Right renal pelvis (tissue), 4 donors: ENCODE measurements at regions not wholly inside any gene's neighbourhood (a gene's known extent, or its start where the extent isn't known, plus 50 kb on each side); places are given as distances from the start of the nearest gene placed in this dataset.
A peak's percentile ranks its signal among the peaks of the same experiment; 100 is the strongest.

ENCODE experiments used
- DNase-seq, 4 donors: peaks; one replicate each; pipeline ENCODE4 v3.0.0-alpha.2; 2013; ENCODE audit warnings: low read depth in 4 of 4, low spot score in 3 of 4, missing footprints in 1 of 4

DNA sequence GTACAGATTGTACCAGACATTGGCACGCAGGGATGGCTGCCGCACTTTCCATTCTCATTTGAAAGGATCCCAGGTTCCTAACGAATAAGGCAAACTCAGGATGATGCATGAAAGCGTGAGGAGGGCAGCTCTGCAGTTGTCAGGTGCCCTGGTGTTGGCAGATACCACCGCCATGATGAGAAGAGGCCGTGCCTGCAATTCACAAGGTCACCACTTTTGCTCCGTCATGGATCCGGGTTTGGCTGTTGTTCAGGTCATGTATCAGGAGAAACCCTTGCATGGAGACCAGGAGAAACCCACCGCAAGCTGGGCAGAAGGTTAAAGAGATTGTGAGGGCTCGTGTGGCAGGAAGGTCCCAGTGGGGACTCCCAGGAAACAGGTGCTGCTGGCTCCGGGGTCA lies 233.2 kb downstream of the KLF6 start:
- no peak for DNase-seq

DNA sequence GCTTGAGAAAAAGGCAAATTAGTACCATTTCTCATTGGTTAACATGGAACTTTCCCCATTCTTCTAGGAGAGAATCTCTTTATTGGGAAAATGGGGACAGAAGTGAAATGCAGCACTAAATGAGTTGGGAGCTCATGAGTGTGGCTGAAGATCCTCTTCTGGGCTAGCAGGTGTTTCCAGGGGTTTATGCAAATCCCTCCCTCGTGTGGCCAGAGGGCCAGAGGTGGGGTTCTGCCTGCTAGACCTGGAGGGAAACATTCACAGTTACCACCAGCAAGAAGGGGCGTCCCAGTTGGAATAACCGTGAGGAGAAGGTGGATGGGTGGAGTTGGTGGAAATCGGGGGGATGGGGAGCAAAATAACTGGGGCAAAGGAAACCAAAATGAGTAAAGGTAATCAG lies 235.9 kb downstream of the KLF6 start:
- DNase-seq: no peak

DNA sequence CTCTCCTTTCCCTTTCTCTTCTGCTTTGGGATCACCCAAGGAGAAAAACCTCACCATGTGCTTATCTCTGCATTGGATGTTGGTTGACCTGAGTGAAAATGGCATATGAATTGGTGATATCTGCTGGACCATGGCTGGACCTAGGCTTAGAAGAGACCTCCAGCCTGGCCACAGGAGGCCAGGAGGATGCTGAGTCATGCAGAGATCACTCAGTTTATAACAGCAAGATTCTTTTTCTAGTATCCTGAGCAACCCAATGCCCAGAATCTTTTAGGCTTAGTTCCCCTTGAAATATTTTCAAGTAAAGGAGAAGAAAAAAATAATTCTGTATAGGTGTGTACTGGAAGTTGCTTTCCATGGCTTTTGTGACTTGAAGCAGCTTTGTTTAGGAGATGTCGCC lies 236.3 kb downstream of the KLF6 start:
- no peak for DNase-seq

DNA sequence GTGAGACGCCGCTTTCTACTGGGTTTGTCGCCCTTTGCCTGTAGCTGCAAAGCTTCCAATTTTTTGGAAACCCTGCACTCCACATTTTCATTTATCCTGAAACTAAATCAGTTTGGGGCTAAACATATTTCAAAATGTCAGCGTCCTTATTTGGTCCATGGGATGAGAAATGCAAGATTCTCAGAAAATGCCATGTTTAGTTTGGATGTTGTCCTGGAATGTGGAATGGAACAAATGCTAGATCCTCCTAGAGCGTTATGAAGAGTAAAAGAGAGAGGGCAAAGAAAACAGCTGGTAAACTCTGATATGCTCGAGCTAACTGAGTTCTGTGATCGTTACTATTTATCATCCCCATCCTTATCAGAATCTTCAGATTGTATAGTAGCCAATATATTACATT lies 236.9 kb downstream of the KLF6 start:
- no peak for DNase-seq

DNA sequence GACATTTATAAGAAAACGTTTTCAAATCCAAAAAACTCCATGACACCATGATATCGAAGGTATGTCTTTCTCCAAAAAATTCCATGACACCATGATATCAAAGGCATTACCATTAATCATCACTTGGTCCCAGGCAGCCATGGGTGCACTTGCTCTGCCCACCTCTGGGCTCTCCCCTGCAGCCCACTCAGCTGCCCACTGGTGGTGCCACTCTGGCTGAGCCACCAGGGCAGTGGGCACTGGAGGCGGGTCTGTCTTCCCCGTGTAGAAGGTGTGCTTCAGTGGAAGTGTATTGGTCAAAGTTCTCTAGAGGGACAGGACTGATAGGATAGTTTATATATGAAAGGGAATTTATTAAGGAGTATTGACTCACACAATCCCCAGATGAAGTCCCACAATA lies 240.4 kb downstream of the KLF6 start:
- no peak for DNase-seq

DNA sequence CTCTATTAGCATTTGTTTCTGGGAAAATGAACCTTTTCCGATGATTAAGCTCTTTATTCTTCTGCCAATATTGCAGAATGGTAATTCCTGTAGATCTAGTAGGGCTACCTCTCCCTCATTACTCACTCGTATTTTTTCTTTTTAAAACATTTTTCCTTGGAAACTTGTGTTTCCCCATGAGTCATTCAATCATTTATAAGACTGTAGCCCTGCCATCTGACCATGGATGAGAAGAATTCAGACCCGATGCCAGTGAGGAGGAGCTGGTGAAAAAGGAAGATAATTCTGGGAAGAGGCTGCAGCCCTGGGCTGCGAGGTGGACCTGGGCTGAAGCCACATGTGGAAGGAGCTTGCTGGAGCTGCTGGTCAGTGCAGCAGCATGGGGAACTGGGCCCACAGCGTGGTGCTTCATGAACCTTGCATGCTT lies 242.8 kb downstream of the KLF6 start:
- no peak for DNase-seq

DNA sequence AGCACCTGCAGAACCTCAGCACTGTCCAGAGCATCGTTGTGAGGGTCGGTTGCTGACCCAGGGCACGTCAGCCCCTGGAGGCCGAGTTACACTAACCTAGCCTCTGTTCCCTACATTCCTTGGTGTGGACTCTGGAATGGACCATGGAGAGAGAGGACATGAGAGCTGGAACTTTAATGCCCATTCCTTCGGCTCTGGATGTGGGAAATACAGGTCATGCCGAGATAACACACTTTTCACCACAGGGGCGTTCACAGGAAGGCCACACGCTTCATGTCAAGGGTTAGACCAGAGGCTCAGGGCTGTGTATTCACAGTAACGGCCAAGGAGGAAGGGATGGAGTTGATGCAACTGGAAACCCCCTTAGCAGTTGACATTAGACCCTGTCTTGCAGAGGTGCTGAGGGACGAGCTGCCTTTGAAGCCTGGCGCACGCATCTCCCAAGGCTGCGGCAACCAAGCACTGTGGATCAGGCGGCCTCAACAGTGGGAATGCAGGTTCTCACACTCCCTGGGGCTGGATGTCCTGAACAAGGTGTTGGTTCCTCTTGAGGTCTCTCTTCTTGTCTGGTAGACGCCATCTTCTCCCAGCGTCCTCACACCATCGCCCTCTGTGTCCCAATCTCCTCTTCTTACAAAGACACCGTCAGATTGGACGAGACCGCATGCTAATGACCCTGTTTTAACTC lies 245.2 kb downstream of the KLF6 start:
- no peak for DNase-seq

DNA sequence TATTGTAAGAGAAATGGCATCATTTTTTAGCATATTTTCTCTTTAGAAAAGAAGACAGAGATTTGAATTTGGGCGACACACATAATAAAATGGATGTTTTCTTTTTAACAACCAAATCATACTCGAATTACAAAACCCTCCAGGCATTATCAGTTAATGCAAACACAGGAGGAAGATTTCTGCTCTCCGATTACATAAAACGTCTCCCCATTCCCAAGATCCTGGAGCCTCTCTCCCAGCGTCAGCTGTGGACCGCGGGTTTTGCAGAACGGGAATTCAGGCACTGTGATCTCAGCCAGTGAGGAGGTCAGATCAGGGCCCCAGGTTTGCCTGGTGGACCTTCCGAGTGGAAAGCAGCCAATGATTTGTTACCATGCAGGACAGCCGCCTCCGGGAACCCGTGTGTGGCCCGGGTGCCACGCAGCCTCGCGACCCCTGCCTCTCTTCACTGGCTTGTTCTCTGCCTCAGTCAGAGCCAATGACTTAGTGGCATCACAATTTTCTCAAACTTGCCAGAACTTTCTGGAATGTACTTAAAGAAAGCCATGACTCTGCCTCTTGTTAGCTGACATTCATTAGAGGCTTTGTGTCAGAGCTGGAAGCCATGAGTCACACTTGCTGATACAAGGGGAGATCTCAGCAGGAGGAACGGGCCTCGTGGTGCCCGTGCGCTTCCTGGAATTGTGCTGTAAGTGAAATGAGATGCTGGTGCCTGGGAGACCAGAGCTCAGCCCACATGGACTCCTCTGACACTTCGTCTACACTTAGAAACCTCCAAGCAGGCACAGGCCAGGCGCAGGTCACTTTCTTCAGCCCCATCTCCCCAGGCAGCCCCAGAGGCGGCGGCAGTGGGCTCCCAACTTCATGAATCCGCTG lies 246.1 kb downstream of the KLF6 start:
- DNase-seq: peak in 2 of 4 donors; percentile 9 to 18

DNA sequence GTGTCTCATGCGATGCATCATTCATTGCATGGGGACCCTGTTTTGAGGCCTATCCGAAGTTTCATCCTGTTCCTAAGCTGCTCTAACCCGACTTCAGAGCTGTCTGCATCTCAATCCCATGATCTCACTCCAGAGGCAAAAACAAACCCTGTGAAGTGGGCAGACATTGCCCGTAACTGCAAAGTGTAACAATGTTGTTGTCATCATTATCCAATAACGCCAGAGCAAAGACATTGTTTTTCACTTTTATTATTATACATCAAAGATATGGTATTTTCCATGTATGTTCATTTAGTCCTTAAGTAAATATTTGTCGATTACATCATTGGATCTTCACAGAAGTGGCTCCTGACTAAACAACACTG lies 246.7 kb downstream of the KLF6 start:
- DNase-seq: no peak

DNA sequence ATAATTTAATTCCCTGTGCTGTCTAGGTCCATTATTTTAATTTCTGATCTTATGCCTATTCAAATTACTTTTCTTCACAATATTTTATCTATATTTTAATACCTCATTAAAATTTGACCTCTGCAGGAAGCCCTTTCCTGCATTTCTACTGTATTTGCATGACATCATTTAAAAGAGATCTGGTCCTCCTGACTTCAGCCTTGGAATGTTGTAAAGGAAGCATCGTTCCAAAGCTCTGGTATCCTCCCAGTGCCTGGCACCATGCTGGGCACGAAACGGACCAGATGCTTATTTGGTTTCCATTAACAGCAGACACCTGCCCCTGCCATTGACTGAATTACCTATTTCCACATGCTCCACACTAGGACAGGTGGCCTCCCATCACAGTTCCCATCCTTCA lies 247.5 kb downstream of the KLF6 start:
- DNase-seq: no peak

DNA sequence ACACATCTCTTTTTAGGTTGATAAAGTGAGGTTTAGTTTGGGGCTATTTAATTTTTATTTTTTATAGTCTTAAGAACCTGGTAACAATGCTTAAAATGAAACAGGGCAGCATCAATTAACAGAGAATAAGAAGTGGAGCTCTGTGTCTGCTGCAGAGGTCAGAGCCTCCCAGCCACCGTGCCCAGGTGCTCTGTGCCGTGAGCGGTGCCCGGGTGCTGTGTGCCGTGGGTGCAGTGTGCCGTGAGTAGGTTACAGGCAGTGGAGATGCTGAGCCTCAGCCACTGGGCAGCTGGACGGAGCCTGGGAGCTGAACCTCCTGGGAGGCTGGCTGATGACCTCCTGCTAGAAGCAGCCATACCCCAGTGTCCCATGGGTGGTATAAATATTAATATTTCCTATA lies 250.0 kb downstream of the KLF6 start:
- DNase-seq: no peak

DNA sequence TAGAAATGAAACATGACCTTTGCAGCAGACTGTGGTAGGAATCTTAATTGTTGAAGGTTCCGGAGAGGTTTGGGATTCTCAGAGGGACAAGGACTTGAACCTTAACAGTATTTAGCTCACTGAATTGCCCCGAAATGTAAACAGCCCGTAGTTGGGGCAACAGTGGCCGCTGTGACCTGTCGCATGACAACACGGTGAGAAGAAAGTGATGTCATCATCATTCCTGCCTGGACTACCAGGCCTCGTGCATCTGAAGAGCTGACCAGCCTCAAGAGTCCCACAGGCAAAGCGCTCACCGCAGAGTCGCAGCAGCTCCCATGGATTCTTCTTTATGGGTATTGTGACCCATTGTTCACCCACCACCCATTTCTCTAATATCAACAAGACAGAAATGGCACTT lies 250.6 kb downstream of the KLF6 start:
- no peak for DNase-seq

DNA sequence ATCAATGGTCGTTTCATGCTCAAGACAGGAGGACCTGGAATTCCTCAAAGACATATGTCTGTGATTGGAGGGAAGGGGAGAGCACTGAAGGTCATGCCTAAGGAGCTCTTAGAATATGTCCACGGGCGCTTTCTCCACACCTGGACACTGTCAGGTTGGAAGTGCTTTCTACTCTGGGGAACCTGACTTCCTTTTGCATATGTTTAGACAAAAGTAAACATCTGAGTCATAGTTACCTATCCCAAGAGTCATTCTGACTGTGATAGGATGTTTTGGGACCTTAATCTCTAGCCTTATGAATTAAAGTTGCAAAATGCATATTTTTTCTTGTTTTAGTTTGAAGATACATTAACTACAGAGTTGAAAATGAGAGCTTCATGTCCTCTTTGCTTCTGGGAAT lies 251.7 kb downstream of the KLF6 start:
- no peak for DNase-seq

DNA sequence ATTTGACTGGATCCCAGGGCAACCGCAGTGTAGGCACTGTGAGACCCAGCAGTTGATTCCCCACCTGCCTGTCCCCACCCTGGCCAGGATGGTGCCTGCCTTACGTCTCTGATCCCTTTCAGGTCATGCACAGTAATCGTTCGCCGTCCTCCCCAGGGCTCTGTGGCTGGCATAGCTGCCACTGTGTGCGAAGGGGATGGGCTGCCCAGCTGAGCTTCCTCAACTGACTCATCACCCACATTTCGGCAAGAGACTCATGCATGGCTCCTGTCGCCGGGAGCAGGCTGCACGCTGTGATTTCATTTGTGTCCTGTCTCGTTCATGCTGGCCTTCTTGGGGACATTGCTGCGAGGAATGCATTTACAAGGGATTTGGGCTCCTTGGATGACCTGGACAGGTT lies 252.4 kb downstream of the KLF6 start:
- DNase-seq: no peak

DNA sequence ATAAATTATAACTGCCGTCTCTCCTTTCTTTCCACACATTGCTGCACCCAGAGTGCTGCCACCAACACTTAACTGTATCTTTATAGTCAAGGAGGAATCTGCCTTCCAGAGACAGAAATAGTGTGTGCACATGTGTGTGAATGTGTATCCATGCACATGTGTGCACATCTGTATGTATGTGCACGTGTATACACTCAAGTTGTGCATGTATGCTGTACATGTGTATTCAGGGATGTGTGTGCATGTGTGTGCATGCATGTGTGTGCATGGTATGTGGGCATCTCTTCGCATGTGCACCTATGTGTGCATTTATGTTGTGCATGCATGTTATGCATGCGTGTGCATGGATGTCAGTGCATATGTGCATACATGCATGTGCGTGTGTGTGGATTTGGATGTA lies 253.3 kb downstream of the KLF6 start:
- no peak for DNase-seq

DNA sequence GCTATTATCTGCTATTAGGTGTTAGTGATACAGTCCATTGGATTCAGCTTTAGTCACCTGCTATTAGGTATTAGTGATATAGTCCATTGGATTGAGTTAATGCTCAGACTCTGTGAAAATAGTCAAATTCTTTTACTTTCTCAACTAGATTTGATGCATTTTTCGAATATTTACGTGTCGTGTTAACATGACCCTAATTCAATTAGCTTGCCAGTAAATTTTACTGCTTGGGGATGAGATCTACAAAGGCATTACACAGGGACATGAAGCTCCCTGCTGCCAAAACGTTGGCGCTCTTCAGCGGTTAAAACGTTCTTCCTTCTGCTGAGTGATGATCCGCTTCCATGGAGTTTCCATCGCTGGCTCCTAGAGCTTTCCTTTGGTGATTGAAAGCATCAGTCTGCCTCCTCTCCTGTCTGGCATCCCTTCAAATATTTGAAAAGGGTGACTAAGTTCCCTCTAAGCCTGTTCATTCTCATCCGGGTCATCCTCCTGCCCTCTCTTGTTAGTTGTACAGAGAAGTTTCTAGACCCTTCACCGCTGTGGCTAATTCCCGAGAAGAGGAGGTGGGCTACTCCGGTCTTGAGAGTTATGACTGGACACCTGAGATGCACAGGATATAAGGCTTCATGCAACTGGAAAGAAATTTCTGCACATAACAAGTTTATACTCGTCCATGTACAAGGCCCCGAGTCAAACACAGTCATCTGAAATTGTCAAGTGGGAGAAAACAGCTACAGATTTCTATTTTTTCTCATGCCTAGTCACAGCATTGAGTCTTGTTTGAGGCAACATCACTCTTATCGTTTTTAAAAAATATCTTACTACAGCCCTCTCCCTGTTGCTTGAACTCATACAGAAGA lies 254.0 kb downstream of the KLF6 start:
- DNase-seq: no peak

DNA sequence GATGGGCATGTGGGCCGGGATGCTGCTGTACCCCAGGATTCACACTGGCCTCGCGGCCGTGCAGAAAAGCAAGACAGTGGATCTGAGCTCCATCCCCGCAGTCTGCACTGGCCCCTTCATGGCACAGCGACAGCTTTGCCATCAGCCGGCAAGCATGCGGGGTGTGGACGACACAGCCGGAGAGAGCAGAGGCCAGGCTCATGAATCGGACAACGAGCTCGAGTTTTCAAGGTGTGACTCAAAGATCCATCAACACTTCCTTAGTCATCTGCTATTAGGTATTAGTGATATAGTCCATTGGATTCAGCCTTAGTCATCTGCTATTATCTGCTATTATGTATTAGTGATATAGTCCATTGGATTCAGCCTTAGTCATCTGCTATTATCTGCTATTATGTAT lies 254.7 kb downstream of the KLF6 start:
- no peak for DNase-seq

DNA sequence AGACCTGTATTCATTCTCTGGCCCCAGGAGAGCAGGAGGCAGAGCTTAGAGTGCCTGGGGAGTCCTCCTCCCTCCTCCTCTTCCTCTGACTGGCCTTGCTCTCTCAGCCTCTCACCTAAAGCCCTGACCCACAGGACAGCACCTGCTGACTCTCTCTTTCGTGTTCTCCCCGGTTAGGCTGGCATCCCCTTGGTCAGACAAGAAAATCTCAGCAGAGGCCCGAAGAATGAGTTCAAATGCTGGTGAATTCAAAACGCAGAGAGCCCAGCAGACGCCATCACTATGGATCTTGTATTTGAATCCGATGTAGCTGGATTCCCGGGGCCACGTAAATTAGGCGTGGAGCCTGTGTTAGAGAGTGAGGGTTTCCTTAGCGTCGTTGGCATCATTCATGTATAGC lies 255.3 kb downstream of the KLF6 start:
- DNase-seq: no peak

DNA sequence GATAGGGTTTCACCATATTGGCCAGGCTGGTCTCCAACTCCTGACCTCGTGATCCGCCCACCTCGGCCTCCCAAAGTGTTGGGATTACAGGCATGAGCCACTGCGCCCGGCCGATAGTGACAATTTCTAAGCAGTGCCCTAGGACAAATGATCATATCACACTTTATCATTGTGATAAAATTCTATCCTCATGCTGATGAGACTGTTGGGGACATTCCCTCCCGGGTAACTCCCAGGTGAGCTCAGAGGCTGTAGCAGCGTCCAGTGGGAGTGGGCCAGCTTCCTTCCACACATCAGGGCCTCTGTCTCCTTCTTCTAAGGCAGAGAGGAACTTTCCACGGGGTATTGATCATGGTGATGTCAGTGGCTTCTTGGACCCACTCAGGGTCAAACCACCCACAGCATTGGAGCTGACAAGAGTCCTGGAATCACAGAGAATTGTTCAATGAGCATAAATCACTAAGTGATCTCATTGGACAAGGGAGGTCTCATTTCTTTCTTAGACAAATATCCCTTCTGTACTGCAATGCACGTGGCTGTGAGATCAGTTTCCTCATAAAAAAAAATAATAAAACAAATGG lies 256.1 kb downstream of the KLF6 start:
- DNase-seq: no peak

DNA sequence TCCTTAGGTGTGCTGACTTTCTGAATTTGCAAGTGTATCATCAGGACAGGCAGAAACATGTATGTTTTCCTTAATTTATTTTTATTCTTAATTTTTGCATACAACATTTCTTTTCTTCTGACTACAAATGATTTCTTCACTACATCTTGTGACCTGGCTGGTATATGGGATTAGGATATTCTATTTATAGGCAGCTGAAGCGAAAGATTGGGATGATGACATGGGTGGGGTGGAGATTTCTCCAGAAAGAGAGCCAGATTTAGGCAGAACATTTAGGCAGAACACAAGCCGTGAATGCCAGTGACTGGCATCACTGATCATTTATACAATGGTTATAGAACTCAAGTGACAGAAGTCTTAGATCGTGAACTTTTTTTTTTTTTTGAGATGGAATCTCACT lies 256.7 kb downstream of the KLF6 start:
- no peak for DNase-seq

DNA sequence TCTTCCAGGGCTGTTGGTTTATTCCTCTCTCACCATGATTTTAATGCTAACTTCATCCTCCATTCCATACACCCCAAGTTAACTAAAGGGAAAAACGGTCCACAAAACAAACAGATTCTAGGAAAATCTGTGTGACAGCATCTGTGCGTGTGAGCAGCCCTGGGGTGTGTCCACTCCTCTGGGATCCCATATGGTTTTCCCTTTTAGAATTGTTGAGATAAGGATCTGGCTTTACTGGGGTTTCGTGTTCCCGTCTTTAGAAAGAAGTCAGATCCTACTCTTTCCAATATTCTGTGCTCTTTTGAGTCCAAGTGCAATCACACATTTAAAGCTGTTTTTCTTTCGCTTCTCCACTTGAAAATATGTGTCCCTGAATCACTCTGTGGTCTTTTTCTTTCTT lies 257.1 kb downstream of the KLF6 start:
- no peak for DNase-seq
